Adrenal gland (tissue), 9 donors: ENCODE measurements at regions not wholly inside any gene's neighbourhood (a gene's known extent, or its start where the extent isn't known, plus 50 kb on each side); places are given as distances from the start of the nearest gene placed in this dataset.

Source experiments
- DNase-seq, 7 donors: peaks; one replicate each; pipeline ENCODE4 v3.0.0-alpha.2; 2019 to 2020
- H3K27ac ChIP-seq, 5 donors: fragments of 200-600 bp; sonication (generic) in 4 of 5; 1 replicate in 3 of 5; 2 replicates in 2 of 5; pipeline versions ENCODE4 v1.5.1 to v1.8.0; 2016 to 2020; ENCODE audit warnings: mild to moderate bottlenecking in 1 of 5
- H3K27me3 ChIP-seq: fragments of 200-600 bp; 2 replicates; pipeline ENCODE4 v1.8.0; 2021
- H3K36me3 ChIP-seq, 2 donors: fragments of 200-600 bp; replicated peaks in 1 of 2; 1 replicate in 1 of 2; 2 replicates in 1 of 2; pipeline versions ENCODE4 v1.5.1 to v1.8.0; 2018 to 2022
- H3K4me1 ChIP-seq, 2 donors: fragments of 200-600 bp; replicated peaks in 1 of 2; 1 replicate in 1 of 2; 2 replicates in 1 of 2; pipeline versions ENCODE4 v1.5.1 to v1.8.0; 2018 to 2021
- H3K4me3 ChIP-seq, 4 donors: fragments of 200-600 bp; sonication (generic) in 3 of 4; one replicate each; pipeline ENCODE4 v1.5.1; 2016 to 2018
- H3K9me3 ChIP-seq, 3 donors: fragments of 200-600 bp; sonication (generic) in 1 of 3; replicated peaks in 1 of 3; 1 replicate in 2 of 3; 2 replicates in 1 of 3; pipeline versions ENCODE4 v1.5.1 to v1.8.0; 2016 to 2021
- CTCF ChIP-seq, 6 experiments: fragments of 450-650 bp in 4 of 6; fragments of 200-600 bp in 2 of 6; sonication (generic) in 1 of 6; IDR thresholded peaks; 1 replicate in 5 of 6; 2 replicates in 1 of 6; pipeline versions ENCODE4 v1.5.1 to v1.8.0; 2016 to 2021; ENCODE audit warnings: antibody characterized with exemption in 6 of 6, mild to moderate bottlenecking in 2 of 6, moderate library complexity in 1 of 6
- POLR2A ChIP-seq, 2 donors: fragments of 450-650 bp; IDR thresholded peaks; one replicate each; pipeline ENCODE4 v1.6.1; 2017; ENCODE audit warnings: antibody characterized with exemption in 2 of 2, mild to moderate bottlenecking in 2 of 2, moderate library complexity in 1 of 2
- WGBS, 4 donors: extraction: QIAGEN DNeasy Blood & Tissue Kit in 2 of 4; methylation state at CpG; one replicate each; pipeline versions ENCODE4 v1.1.5 to v1.1.7; 2013 to 2017; 5-methylcytosine and 5-hydroxymethylcytosine counted together
- intact Hi-C, 2 donors: fragments of 100-400 bp; cut with DNase I; formaldehyde crosslinking; loops; one replicate each; pipeline versions ENCODE4 v1.14.1 to v1.15.0; 2022 to 2023
- donor health status: healthy with polysubstance abuse.
- donor health status: Bipolar disorder and iron deficiency.
- donor health status: DM: yes; HTN: yes; CAD: no.
- donor health status: DM: no; HTN: no; CAD: no.
- donor health status: DM: no; HTN: no; CAD: no.

- no peaks in the 10 kb centered on the region for H3K9me3 ChIP-seq
- intact Hi-C loops: no loop called here
- no peak for DNase-seq
- H3K4me1 ChIP-seq: no peaks in the 10 kb centered on the region
- no peak overlapping the region for H3K4me3 ChIP-seq
- TF ChIP-seq CTCF (IDR thresholded peaks at IDR 0.05): no peak
- no peak for TF ChIP-seq POLR2A (IDR thresholded peaks at IDR 0.05)
- 44 to 50% (median 50%) methylated on average over 1 to 2 of the region's 2 CpGs; no CpG with 5 or more reads in 1 of the 4 donors for WGBS, 4 donors
- peaks cover 10% of the 10 kb centered on the region for H3K27me3 ChIP-seq
- H3K36me3 ChIP-seq: no peaks in the 10 kb centered on the region
- no peak overlapping the region for H3K27ac ChIP-seq
Measured at GRCh38 chrX:57741107-57741506, 61.0 kb upstream of the NLRP2B start.

- Histone ChIP-seq H3K4me1 (no peaks in the 10 kb centered on the region), H3K9me3 (no peaks in the 10 kb centered on the region), H3K27me3 (peaks cover 8% of the 10 kb centered on the region), H3K27ac (no peak overlapping the region), H3K36me3 (no peaks in the 10 kb centered on the region), H3K4me3 (no peak overlapping the region)
- intact Hi-C loops: no loop called here
- TF ChIP-seq CTCF (IDR thresholded peaks at IDR 0.05): no peak
- TF ChIP-seq POLR2A (IDR thresholded peaks at IDR 0.05): no peak
- DNase-seq: no peak
Measured at GRCh38 chrX:57737881-57738280, 57.8 kb upstream of the NLRP2B start.
